ENCODE measurements at regions not wholly inside any gene's neighbourhood (a gene's known extent, or its start where the extent isn't known, plus 50 kb on each side); places are given as distances from the start of the nearest gene placed in this dataset.

DNA sequence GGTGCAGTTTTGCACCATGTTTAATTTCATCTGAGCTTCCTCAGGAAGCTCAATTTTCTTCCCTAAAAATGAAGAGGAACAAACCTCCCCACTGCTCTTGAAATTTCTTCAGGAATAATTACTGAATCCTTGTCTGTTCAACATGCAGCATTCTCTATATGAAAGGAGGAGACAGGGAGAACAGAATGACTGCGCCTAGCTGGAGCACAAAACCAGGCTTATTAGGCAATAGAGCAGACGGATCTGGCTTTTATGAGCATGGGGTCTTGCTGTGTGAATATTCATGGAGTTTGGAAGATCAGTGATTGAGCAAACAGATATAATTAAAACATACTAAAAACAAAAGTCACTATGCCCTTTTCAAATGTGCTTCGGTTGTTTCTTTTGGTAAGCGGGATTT lies 148.1 kb downstream of the SUDS3 start:
- Histone ChIP-seq H2AFZ (ENCODE audit: low read length) (no peak overlapping the region), H3K27ac (ENCODE audit: low read length) (no peak overlapping the region), H3K79me2 (ENCODE audit: low read length) (no peaks in the 10 kb centered on the region), H3K9ac (ENCODE audit: low read length) (no peak overlapping the region), H3K9me2 (replicated peaks; ENCODE audit: insufficient read depth, low read length) (no peaks in the 10 kb centered on the region), H3K4me3 (ENCODE audit: low read length) (no peak overlapping the region), H3K27me3 (replicated peaks; ENCODE audit: insufficient read depth, low read length) (no peaks in the 10 kb centered on the region), H3F3A (ENCODE audit: insufficient read depth, low read length) (no peaks in the 10 kb centered on the region), H3K4me2 (ENCODE audit: low read depth, low read length) (no peak overlapping the region), H3K9me3 (replicated peaks; ENCODE audit: insufficient read depth, low read length) (no peaks in the 10 kb centered on the region), H3K36me3 (replicated peaks; ENCODE audit: insufficient read depth, low read length) (no peaks in the 10 kb centered on the region), H3K4me1 (ENCODE audit: low read length) (no peaks in the 10 kb centered on the region), H4K20me1 (ENCODE audit: insufficient read depth, low read length) (no peaks in the 10 kb centered on the region)
- no peak for DNase-seq
- no peak for TF ChIP-seq CTCF (IDR thresholded peaks at IDR 0.05; ENCODE audit: low read length)
- no peak for TF ChIP-seq EZH2 (optimal IDR thresholded peaks at IDR 0.05; ENCODE audit: low read depth, low read length)
- TF ChIP-seq EZH2phosphoT487 (IDR thresholded peaks at IDR 0.05; ENCODE audit: low read length) = no peak

GRCh38 chr12:118525216-118525615 lies 148.9 kb downstream of the SUDS3 start:
- H2AFZ ChIP-seq (ENCODE audit: low read length) = no peak overlapping the region

GRCh38 chr12:118526255-118527095 lies 150.1 kb downstream of the SUDS3 start:
- Histone ChIP-seq H3K27me3 (replicated peaks; ENCODE audit: insufficient read depth, low read length) (no peaks in the 10 kb centered on the region), H2AFZ (ENCODE audit: low read length) (no peak overlapping the region), H3K9ac (ENCODE audit: low read length) (no peak overlapping the region), H3K9me3 (replicated peaks; ENCODE audit: insufficient read depth, low read length) (no peaks in the 10 kb centered on the region), H3K4me2 (ENCODE audit: low read depth, low read length) (no peak overlapping the region), H3K4me3 (ENCODE audit: low read length) (no peak overlapping the region), H3K79me2 (ENCODE audit: low read length) (no peaks in the 10 kb centered on the region), H3K27ac (ENCODE audit: low read length) (no peak overlapping the region), H3K36me3 (replicated peaks; ENCODE audit: insufficient read depth, low read length) (no peaks in the 10 kb centered on the region), H3K4me1 (ENCODE audit: low read length) (no peaks in the 10 kb centered on the region), H3F3A (ENCODE audit: insufficient read depth, low read length) (no peaks in the 10 kb centered on the region), H3K9me2 (replicated peaks; ENCODE audit: insufficient read depth, low read length) (no peaks in the 10 kb centered on the region), H4K20me1 (ENCODE audit: insufficient read depth, low read length) (no peaks in the 10 kb centered on the region)
- no peak for TF ChIP-seq EZH2 (optimal IDR thresholded peaks at IDR 0.05; ENCODE audit: low read depth, low read length)
- no peak for TF ChIP-seq EZH2phosphoT487 (IDR thresholded peaks at IDR 0.05; ENCODE audit: low read length)
- no peak for TF ChIP-seq CTCF (IDR thresholded peaks at IDR 0.05; ENCODE audit: low read length)
- DNase-seq = no peak

More at GRCh38 chr12:118525216-118525615, 148.9 kb downstream of the SUDS3 start:
- no peak overlapping the region for H3K4me3 ChIP-seq (ENCODE audit: low read length)
- H3K79me2 ChIP-seq (ENCODE audit: low read length) = no peaks in the 10 kb centered on the region
- no peaks in the 10 kb centered on the region for H3K9me2 ChIP-seq (replicated peaks; ENCODE audit: insufficient read depth, low read length)
- no peak overlapping the region for H3K27ac ChIP-seq (ENCODE audit: low read length)
- H3K27me3 ChIP-seq (replicated peaks; ENCODE audit: insufficient read depth, low read length) = no peaks in the 10 kb centered on the region
- DNase-seq = no peak
- TF ChIP-seq EZH2phosphoT487 (IDR thresholded peaks at IDR 0.05; ENCODE audit: low read length) (no peak), EZH2 (optimal IDR thresholded peaks at IDR 0.05; ENCODE audit: low read depth, low read length) (no peak), CTCF (IDR thresholded peaks at IDR 0.05; ENCODE audit: low read length) (no peak)
- no peaks in the 10 kb centered on the region for H3F3A ChIP-seq (ENCODE audit: insufficient read depth, low read length)
- no peak overlapping the region for H3K4me2 ChIP-seq (ENCODE audit: low read depth, low read length)
- H3K36me3 ChIP-seq (replicated peaks; ENCODE audit: insufficient read depth, low read length) = no peaks in the 10 kb centered on the region
- H3K9ac ChIP-seq (ENCODE audit: low read length) = no peak overlapping the region
- H3K4me1 ChIP-seq (ENCODE audit: low read length) = no peaks in the 10 kb centered on the region
- H3K9me3 ChIP-seq (replicated peaks; ENCODE audit: insufficient read depth, low read length) = no peaks in the 10 kb centered on the region
- no peaks in the 10 kb centered on the region for H4K20me1 ChIP-seq (ENCODE audit: insufficient read depth, low read length)
